ENCODE measurements at regions not wholly inside any gene's neighbourhood (a gene's known extent, or its start where the extent isn't known, plus 50 kb on each side); places are given as distances from the start of the nearest gene placed in this dataset.

DNA sequence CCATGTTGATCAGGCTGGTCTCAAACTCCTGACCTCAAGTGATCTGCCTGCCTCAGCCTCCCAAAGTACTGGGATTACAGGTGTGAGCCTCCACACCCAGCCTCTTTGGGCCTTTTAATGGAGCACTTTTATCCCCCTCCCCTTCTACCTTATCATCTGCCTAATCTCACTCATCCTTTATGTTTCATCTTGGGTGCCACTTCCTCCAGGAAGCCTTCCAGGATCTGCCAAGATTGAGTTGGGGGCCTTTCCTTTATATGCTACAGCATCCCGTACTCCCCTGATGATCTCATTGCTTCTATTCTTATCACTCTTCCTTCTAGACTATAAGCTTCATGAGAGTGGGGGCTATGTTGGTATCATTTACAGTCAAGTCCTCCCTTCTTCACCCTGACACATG is 192.8 kb upstream of the WSCD1 start:
- Histone ChIP-seq H3K4me2 (no peak overlapping the region), H3K9me2 (ENCODE audit: insufficient read depth) (no peaks in the 10 kb centered on the region), H3K27ac (ENCODE audit: low read depth) (no peak overlapping the region), H3F3A (replicated peaks; ENCODE audit: low read depth) (no peaks in the 10 kb centered on the region), H3K4me3 (no peak overlapping the region), H4K20me1 (replicated peaks; ENCODE audit: insufficient read depth) (no peaks in the 10 kb centered on the region), H2AFZ (no peak overlapping the region), H3K4me1 (ENCODE audit: insufficient read depth) (no peaks in the 10 kb centered on the region), H3K36me3 (ENCODE audit: insufficient read depth) (no peaks in the 10 kb centered on the region), H3K79me2 (replicated peaks; ENCODE audit: insufficient read depth) (no peaks in the 10 kb centered on the region), H3K27me3 (ENCODE audit: insufficient read depth) (no peaks in the 10 kb centered on the region)
- H3K4me1 Mint-ChIP-seq: no peaks in the 10 kb centered on the region; the same call in 1 of the 3 replicates
- no peak for ATAC-seq
- no peak for DNase-seq (ENCODE audit: low spot score)
- no peaks in the 10 kb centered on the region for H3K9me3 Mint-ChIP-seq
- no peak overlapping the region for H3K4me3 Mint-ChIP-seq
- TF ChIP-seq, protein P1, sequence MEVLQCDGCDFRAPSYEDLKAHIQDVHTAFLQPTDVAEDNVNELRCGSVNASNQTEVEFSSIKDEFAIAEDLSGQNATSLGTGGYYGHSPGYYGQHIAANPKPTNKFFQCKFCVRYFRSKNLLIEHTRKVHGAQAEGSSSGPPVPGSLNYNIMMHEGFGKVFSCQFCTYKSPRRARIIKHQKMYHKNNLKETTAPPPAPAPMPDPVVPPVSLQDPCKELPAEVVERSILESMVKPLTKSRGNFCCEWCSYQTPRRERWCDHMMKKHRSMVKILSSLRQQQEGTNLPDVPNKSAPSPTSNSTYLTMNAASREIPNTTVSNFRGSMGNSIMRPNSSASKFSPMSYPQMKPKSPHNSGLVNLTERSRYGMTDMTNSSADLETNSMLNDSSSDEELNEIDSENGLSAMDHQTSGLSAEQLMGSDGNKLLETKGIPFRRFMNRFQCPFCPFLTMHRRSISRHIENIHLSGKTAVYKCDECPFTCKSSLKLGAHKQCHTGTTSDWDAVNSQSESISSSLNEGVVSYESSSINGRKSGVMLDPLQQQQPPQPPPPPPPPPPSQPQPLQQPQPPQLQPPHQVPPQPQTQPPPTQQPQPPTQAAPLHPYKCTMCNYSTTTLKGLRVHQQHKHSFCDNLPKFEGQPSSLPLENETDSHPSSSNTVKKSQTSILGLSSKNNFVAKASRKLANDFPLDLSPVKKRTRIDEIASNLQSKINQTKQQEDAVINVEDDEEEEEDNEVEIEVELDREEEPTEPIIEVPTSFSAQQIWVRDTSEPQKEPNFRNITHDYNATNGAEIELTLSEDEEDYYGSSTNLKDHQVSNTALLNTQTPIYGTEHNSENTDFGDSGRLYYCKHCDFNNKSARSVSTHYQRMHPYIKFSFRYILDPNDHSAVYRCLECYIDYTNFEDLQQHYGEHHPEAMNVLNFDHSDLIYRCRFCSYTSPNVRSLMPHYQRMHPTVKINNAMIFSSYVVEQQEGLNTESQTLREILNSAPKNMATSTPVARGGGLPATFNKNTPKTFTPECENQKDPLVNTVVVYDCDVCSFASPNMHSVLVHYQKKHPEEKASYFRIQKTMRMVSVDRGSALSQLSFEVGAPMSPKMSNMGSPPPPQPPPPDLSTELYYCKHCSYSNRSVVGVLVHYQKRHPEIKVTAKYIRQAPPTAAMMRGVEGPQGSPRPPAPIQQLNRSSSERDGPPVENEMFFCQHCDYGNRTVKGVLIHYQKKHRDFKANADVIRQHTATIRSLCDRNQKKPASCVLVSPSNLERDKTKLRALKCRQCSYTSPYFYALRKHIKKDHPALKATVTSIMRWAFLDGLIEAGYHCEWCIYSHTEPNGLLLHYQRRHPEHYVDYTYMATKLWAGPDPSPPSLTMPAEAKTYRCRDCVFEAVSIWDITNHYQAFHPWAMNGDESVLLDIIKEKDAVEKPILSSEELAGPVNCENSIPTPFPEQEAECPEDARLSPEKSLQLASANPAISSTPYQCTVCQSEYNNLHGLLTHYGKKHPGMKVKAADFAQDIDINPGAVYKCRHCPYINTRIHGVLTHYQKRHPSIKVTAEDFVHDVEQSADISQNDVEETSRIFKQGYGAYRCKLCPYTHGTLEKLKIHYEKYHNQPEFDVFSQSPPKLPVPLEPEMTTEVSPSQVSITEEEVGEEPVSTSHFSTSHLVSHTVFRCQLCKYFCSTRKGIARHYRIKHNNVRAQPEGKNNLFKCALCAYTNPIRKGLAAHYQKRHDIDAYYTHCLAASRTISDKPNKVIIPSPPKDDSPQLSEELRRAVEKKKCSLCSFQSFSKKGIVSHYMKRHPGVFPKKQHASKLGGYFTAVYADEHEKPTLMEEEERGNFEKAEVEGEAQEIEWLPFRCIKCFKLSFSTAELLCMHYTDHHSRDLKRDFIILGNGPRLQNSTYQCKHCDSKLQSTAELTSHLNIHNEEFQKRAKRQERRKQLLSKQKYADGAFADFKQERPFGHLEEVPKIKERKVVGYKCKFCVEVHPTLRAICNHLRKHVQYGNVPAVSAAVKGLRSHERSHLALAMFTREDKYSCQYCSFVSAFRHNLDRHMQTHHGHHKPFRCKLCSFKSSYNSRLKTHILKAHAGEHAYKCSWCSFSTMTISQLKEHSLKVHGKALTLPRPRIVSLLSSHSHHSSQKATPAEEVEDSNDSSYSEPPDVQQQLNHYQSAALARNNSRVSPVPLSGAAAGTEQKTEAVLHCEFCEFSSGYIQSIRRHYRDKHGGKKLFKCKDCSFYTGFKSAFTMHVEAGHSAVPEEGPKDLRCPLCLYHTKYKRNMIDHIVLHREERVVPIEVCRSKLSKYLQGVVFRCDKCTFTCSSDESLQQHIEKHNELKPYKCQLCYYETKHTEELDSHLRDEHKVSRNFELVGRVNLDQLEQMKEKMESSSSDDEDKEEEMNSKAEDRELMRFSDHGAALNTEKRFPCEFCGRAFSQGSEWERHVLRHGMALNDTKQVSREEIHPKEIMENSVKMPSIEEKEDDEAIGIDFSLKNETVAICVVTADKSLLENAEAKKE (CRISPR knock-in tag; IDR thresholded peaks at IDR 0.05): no peak
- TF ChIP-seq POLR2AphosphoS5 (IDR thresholded peaks at IDR 0.05; ENCODE audit: low read depth): no peak
- no peak for TF ChIP-seq CREB1 (CRISPR knock-in tag; IDR thresholded peaks at IDR 0.05; ENCODE audit: low read depth)
- peaks cover 3% of the 10 kb centered on the region for H3K27me3 Mint-ChIP-seq (ENCODE audit: insufficient read depth, low read depth, poor library complexity)
- H3K36me3 Mint-ChIP-seq (ENCODE audit: low read depth): no peaks in the 10 kb centered on the region; the same call in 2 of the 3 replicates
- no peak overlapping the region for H3K27ac Mint-ChIP-seq

DNA sequence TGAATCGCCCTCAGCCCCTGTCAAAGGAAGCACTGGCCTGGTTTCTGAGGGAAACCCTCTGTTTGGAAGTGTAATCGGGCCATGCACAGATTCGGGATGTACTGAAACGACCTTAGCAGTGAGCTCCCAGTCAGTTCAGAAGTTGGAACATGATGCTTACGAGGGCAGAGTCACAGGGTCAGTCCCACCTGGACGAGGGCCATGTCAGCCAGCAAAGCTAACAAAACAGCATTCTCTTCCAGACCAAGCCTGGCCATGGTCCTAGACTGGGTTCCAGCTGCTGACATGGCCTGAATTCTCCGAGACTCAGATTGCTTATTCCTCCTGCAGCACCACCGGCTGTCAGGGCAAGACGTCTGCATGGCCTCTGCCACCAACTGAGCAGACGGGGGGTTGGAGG is 192.2 kb upstream of the WSCD1 start:
- H3K27ac ChIP-seq (ENCODE audit: low read depth): no peak overlapping the region
- no peaks in the 10 kb centered on the region for H3K9me2 ChIP-seq (ENCODE audit: insufficient read depth)
- Mint-ChIP-seq H3K27ac (no peak overlapping the region), H3K9me3 (no peaks in the 10 kb centered on the region), H3K27me3 (ENCODE audit: insufficient read depth, low read depth, poor library complexity) (peaks cover 3% of the 10 kb centered on the region), H3K4me3 (no peak overlapping the region), H3K4me1 (no peaks in the 10 kb centered on the region; the same call in none of the 3 replicates), H3K36me3 (ENCODE audit: low read depth) (no peaks in the 10 kb centered on the region; the same call in 2 of the 3 replicates)
- no peaks in the 10 kb centered on the region for H3K36me3 ChIP-seq (ENCODE audit: insufficient read depth)
- DNase-seq (ENCODE audit: low spot score): no peak
- H4K20me1 ChIP-seq (replicated peaks; ENCODE audit: insufficient read depth): no peaks in the 10 kb centered on the region
- H3K79me2 ChIP-seq (replicated peaks; ENCODE audit: insufficient read depth): no peaks in the 10 kb centered on the region
- H3K4me2 ChIP-seq: no peak overlapping the region
- H3K4me3 ChIP-seq: no peak overlapping the region
- ATAC-seq: no peak
- H3K27me3 ChIP-seq (ENCODE audit: insufficient read depth): no peaks in the 10 kb centered on the region
- H3F3A ChIP-seq (replicated peaks; ENCODE audit: low read depth): no peaks in the 10 kb centered on the region
- no peak overlapping the region; the same call in 1 of the 2 replicates for H2AFZ ChIP-seq
- no peaks in the 10 kb centered on the region for H3K4me1 ChIP-seq (ENCODE audit: insufficient read depth)
- TF ChIP-seq, protein P2, sequence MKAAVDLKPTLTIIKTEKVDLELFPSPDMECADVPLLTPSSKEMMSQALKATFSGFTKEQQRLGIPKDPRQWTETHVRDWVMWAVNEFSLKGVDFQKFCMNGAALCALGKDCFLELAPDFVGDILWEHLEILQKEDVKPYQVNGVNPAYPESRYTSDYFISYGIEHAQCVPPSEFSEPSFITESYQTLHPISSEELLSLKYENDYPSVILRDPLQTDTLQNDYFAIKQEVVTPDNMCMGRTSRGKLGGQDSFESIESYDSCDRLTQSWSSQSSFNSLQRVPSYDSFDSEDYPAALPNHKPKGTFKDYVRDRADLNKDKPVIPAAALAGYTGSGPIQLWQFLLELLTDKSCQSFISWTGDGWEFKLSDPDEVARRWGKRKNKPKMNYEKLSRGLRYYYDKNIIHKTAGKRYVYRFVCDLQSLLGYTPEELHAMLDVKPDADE (IDR thresholded peaks at IDR 0.05): no peak
- no peak for TF ChIP-seq EZH2 (IDR thresholded peaks at IDR 0.05; ENCODE audit: low read depth, unreplicated experiment)
- TF ChIP-seq, protein P3, sequence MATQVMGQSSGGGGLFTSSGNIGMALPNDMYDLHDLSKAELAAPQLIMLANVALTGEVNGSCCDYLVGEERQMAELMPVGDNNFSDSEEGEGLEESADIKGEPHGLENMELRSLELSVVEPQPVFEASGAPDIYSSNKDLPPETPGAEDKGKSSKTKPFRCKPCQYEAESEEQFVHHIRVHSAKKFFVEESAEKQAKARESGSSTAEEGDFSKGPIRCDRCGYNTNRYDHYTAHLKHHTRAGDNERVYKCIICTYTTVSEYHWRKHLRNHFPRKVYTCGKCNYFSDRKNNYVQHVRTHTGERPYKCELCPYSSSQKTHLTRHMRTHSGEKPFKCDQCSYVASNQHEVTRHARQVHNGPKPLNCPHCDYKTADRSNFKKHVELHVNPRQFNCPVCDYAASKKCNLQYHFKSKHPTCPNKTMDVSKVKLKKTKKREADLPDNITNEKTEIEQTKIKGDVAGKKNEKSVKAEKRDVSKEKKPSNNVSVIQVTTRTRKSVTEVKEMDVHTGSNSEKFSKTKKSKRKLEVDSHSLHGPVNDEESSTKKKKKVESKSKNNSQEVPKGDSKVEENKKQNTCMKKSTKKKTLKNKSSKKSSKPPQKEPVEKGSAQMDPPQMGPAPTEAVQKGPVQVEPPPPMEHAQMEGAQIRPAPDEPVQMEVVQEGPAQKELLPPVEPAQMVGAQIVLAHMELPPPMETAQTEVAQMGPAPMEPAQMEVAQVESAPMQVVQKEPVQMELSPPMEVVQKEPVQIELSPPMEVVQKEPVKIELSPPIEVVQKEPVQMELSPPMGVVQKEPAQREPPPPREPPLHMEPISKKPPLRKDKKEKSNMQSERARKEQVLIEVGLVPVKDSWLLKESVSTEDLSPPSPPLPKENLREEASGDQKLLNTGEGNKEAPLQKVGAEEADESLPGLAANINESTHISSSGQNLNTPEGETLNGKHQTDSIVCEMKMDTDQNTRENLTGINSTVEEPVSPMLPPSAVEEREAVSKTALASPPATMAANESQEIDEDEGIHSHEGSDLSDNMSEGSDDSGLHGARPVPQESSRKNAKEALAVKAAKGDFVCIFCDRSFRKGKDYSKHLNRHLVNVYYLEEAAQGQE (IDR thresholded peaks at IDR 0.05; ENCODE audit: unreplicated experiment): no peak
- no peak for TF ChIP-seq JUNB (IDR thresholded peaks at IDR 0.05; ENCODE audit: unreplicated experiment)
- TF ChIP-seq, protein P4, sequence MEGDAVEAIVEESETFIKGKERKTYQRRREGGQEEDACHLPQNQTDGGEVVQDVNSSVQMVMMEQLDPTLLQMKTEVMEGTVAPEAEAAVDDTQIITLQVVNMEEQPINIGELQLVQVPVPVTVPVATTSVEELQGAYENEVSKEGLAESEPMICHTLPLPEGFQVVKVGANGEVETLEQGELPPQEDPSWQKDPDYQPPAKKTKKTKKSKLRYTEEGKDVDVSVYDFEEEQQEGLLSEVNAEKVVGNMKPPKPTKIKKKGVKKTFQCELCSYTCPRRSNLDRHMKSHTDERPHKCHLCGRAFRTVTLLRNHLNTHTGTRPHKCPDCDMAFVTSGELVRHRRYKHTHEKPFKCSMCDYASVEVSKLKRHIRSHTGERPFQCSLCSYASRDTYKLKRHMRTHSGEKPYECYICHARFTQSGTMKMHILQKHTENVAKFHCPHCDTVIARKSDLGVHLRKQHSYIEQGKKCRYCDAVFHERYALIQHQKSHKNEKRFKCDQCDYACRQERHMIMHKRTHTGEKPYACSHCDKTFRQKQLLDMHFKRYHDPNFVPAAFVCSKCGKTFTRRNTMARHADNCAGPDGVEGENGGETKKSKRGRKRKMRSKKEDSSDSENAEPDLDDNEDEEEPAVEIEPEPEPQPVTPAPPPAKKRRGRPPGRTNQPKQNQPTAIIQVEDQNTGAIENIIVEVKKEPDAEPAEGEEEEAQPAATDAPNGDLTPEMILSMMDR (conservative IDR thresholded peaks at IDR 0.05; ENCODE audit: low read depth in 2 of 2): no peak
- no peak for TF ChIP-seq NANOG (IDR thresholded peaks at IDR 0.05; ENCODE audit: borderline replicate concordance)
- TF ChIP-seq ZNF114 (CRISPR knock-in tag; IDR thresholded peaks at IDR 0.05): no peak
